KMS-11 (cell line): ENCODE measurements at regions not wholly inside any gene's neighbourhood (a gene's known extent, or its start where the extent isn't known, plus 50 kb on each side); places are given as distances from the start of the nearest gene placed in this dataset.

Experiments used
- H2AFZ ChIP-seq: fragments of 200-600 bp; sonication (generic); 2 replicates; pipeline ENCODE4 v1.6.1; 2016; ENCODE audit warnings: antibody characterized with exemption, mixed run types, low read depth
- H3K27ac ChIP-seq: fragments of 200-600 bp; sonication (generic); 2 replicates; pipeline ENCODE4 v1.6.1; 2016; ENCODE audit warnings: mild to moderate bottlenecking, mixed run types
- H3K27me3 ChIP-seq: fragments of 200-600 bp; sonication (generic); 2 replicates; pipeline ENCODE4 v1.6.1; 2017; ENCODE audit warnings: mild to moderate bottlenecking, low read depth, mixed run types, moderate library complexity; ENCODE audit not compliant: insufficient read depth
- H3K36me3 ChIP-seq: fragments of 200-600 bp; sonication (generic); 2 replicates; pipeline ENCODE4 v1.6.1; 2017; ENCODE audit warnings: mild to moderate bottlenecking, mixed run types; ENCODE audit not compliant: insufficient read depth
- H3K4me1 ChIP-seq: fragments of 200-600 bp; sonication (generic); 2 replicates; pipeline ENCODE4 v1.6.1; 2016; ENCODE audit warnings: mild to moderate bottlenecking, low read depth, mixed run types; ENCODE audit not compliant: poor library complexity, severe bottlenecking
- H3K4me2 ChIP-seq: fragments of 200-600 bp; sonication (generic); 2 replicates; pipeline ENCODE4 v1.7.0; 2016; ENCODE audit warnings: mild to moderate bottlenecking, mixed run types
- H3K4me3 ChIP-seq: fragments of 200-600 bp; sonication (generic); IDR thresholded peaks from 2 replicates; pipeline ENCODE4 v1.6.1; 2017; ENCODE audit warnings: low read depth, low read length, mixed read lengths; ENCODE audit not compliant: insufficient read depth
- H3K79me2 ChIP-seq: fragments of 200-600 bp; sonication (generic); 2 replicates; pipeline ENCODE4 v1.6.1; 2016; ENCODE audit warnings: low read depth, mixed run types; ENCODE audit not compliant: insufficient read depth
- H3K9ac ChIP-seq: fragments of 200-600 bp; sonication (generic); 2 replicates; pipeline ENCODE4 v1.6.1; 2016; ENCODE audit warnings: mild to moderate bottlenecking, mixed run types
- H4K20me1 ChIP-seq: fragments of 200-600 bp; sonication (generic); 2 replicates; pipeline ENCODE4 v1.6.1; 2016; ENCODE audit warnings: mild to moderate bottlenecking, mixed run types; ENCODE audit not compliant: insufficient read depth
- CTCF ChIP-seq: fragments of 200-600 bp; sonication (generic); conservative IDR thresholded peaks from 2 replicates; pipeline ENCODE4 v1.6.1; 2017; ENCODE audit warnings: low read depth, mild to moderate bottlenecking, antibody characterized with exemption, low read length, moderate library complexity, mixed read lengths

GRCh38 chr9:23172206-23172605 lies 653.8 kb downstream of the ELAVL2 start:
- Histone ChIP-seq H3K36me3 (no peaks in the 10 kb centered on the region), H3K27me3 (no peaks in the 10 kb centered on the region), H4K20me1 (no peaks in the 10 kb centered on the region), H3K27ac (no peak overlapping the region), H3K4me3 (no peak overlapping the region), H3K4me2 (no peak overlapping the region), H2AFZ (no peak overlapping the region), H3K79me2 (no peaks in the 10 kb centered on the region), H3K4me1 (no peaks in the 10 kb centered on the region), H3K9ac (no peak overlapping the region)
- TF ChIP-seq CTCF = no peak

GRCh38 chr9:23172979-23173637 lies 652.9 kb downstream of the ELAVL2 start:
- no peaks in the 10 kb centered on the region for H3K36me3 ChIP-seq
- no peak overlapping the region for H3K4me3 ChIP-seq
- no peaks in the 10 kb centered on the region for H3K27me3 ChIP-seq
- H3K4me2 ChIP-seq = no peak overlapping the region
- no peak overlapping the region for H2AFZ ChIP-seq
- no peaks in the 10 kb centered on the region for H3K79me2 ChIP-seq
- TF ChIP-seq CTCF = no peak
- H3K9ac ChIP-seq = no peak overlapping the region
- no peaks in the 10 kb centered on the region for H4K20me1 ChIP-seq
- no peak overlapping the region for H3K27ac ChIP-seq
- H3K4me1 ChIP-seq = no peaks in the 10 kb centered on the region

DNA sequence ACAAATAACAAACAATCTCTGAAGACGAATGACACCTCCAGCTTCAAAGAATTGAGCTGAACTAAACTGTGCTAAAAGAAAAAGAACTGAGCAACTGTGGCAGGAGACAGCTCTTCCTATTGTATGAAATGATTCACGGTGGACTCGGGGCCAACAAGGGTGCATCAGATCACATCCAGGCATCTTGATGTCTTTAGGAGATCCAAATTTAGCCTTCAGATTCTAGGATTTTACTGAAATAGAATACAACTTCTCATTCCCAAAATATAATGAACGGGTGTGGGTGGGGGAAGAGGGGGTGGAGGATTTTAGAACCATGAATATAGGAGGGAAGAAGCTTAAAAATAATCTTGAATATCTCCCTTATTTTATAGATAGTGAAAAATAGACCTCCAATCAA lies 631.8 kb downstream of the ELAVL2 start:
- H3K27me3 ChIP-seq = no peaks in the 10 kb centered on the region
- no peaks in the 10 kb centered on the region for H3K79me2 ChIP-seq
- no peak overlapping the region for H3K4me2 ChIP-seq
- no peaks in the 10 kb centered on the region for H3K36me3 ChIP-seq
- H3K9ac ChIP-seq = no peak overlapping the region
- no peaks in the 10 kb centered on the region for H4K20me1 ChIP-seq
- H3K4me1 ChIP-seq = no peaks in the 10 kb centered on the region
- no peak overlapping the region for H3K4me3 ChIP-seq
- TF ChIP-seq CTCF = no peak
- H2AFZ ChIP-seq = no peak overlapping the region
- H3K27ac ChIP-seq = no peak overlapping the region

GRCh38 chr9:23215688-23216087 lies 610.4 kb downstream of the ELAVL2 start:
- no peaks in the 10 kb centered on the region for H4K20me1 ChIP-seq

More at GRCh38 chr9:23215688-23216087, 610.4 kb downstream of the ELAVL2 start:
- Histone ChIP-seq H2AFZ (no peak overlapping the region), H3K4me1 (peaks cover 13% of the 10 kb centered on the region), H3K27me3 (no peaks in the 10 kb centered on the region), H3K9ac (no peak overlapping the region), H3K79me2 (no peaks in the 10 kb centered on the region), H3K27ac (no peak overlapping the region), H3K4me3 (no peak overlapping the region), H3K36me3 (no peaks in the 10 kb centered on the region), H3K4me2 (no peak overlapping the region)
- TF ChIP-seq CTCF = no peak
